MCF 10A (cell line): ENCODE measurements at regions not wholly inside any gene's neighbourhood (a gene's known extent, or its start where the extent isn't known, plus 50 kb on each side); places are given as distances from the start of the nearest gene placed in this dataset.

ENCODE experiments used
- BruUV-seq: library from RNA; stranded (reverse); fragments of 400-500 nt; replicated peaks from 2 replicates; lab custom pipeline; 2021; lab: Mats Ljungman, UMichigan
- CTCF ChIA-PET: fragments of 300-600 bp; sonication (Branson Sonifier 250); formaldehyde crosslinking; extraction: SDS; loops from one replicate; lab custom pipeline; 2021; ENCODE audit warnings: antibody characterized with exemption, inconsistent platforms; lab: Yijun Ruan, JAX
- POLR2A ChIA-PET: fragments of 300-600, 350-650 bp; sonication (Branson Sonifier 250); formaldehyde crosslinking; extraction: SDS; loops from one replicate; lab custom pipeline; 2020; ENCODE audit warnings: antibody characterized with exemption, inconsistent platforms; lab: Yijun Ruan, JAX
- DNase-seq: peaks from one replicate; pipeline ENCODE4 v3.0.0-alpha.2; 2018; ENCODE audit not compliant: unreplicated experiment
- H3K27ac Mint-ChIP-seq: one replicate; pipeline ENCODE4 v1.8.0; 2022; ENCODE audit warnings: mild to moderate bottlenecking, low read depth, mixed read lengths; ENCODE audit not compliant: unreplicated experiment
- H3K27me3 Mint-ChIP-seq: one replicate; pipeline ENCODE4 v1.8.0; 2022; ENCODE audit warnings: mixed read lengths; ENCODE audit not compliant: insufficient read depth, unreplicated experiment
- H3K36me3 Mint-ChIP-seq: one replicate; pipeline ENCODE4 v1.8.0; 2022; ENCODE audit warnings: mild to moderate bottlenecking, moderate library complexity, mixed read lengths; ENCODE audit not compliant: insufficient read depth, unreplicated experiment
- H3K4me1 Mint-ChIP-seq: one replicate; pipeline ENCODE4 v1.8.0; 2022; ENCODE audit warnings: mixed read lengths; ENCODE audit not compliant: insufficient read depth, unreplicated experiment
- H3K4me3 Mint-ChIP-seq: one replicate; pipeline ENCODE4 v1.8.0; 2022; ENCODE audit warnings: mild to moderate bottlenecking, moderate library complexity, mixed read lengths; ENCODE audit not compliant: unreplicated experiment
- H3K9me3 Mint-ChIP-seq: one replicate; pipeline ENCODE4 v1.8.0; 2022; ENCODE audit warnings: mixed read lengths; ENCODE audit not compliant: unreplicated experiment
- CTCF ChIP-seq: fragments of 200-600 bp; IDR thresholded peaks from one replicate; pipeline ENCODE4 v1.8.0; 2022; ENCODE audit warnings: antibody characterized with exemption, mild to moderate bottlenecking; ENCODE audit not compliant: unreplicated experiment
- intact Hi-C: fragments of 100-400 bp; cut with micrococcal nuclease; formaldehyde crosslinking; loops from 2 replicates; pipeline ENCODE4 v1.14.1; 2022

- no peaks in the 10 kb centered on the region for H3K36me3 Mint-ChIP-seq
- CTCF ChIA-PET = interaction anchor here (0.8 to 1.4 kb wide), 2 partner anchors 12 to 20 kb away, joined by 3 to 5 read pairs; no protein-coding TSS in a partner anchor
- no peaks in the 10 kb centered on the region for H3K27me3 Mint-ChIP-seq
- no peaks in the 10 kb centered on the region for H3K4me1 Mint-ChIP-seq
- POLR2A ChIA-PET = no interaction called here
- TF ChIP-seq CTCF = no peak
- DNase-seq = no peak
- H3K9me3 Mint-ChIP-seq = peaks cover 13% of the 10 kb centered on the region
- H3K27ac Mint-ChIP-seq = no peak overlapping the region
- H3K4me3 Mint-ChIP-seq = no peak overlapping the region
- intact Hi-C loops = no loop called here
- no TSS peak for BruUV-seq
These were observed 91.9 kb upstream of the GHITM start for GRCh38 chr10:84047258-84048010.

GRCh38 chr10:84049645-84050011 is 89.7 kb upstream of the GHITM start:
- CTCF ChIA-PET = interaction anchor here (1.1 kb wide), 1 partner anchor 11 kb away, joined by 5 read pairs; no protein-coding TSS in a partner anchor
- Mint-ChIP-seq H3K9me3 (peaks cover 13% of the 10 kb centered on the region), H3K4me3 (no peak overlapping the region), H3K36me3 (no peaks in the 10 kb centered on the region), H3K4me1 (no peaks in the 10 kb centered on the region), H3K27ac (no peak overlapping the region), H3K27me3 (no peaks in the 10 kb centered on the region)
- BruUV-seq = no TSS peak
- TF ChIP-seq CTCF = no peak
- no peak for DNase-seq
- POLR2A ChIA-PET = no interaction called here
- intact Hi-C loops = loop anchor here (10.0 kb wide), 1 partner anchor 155 kb away; no protein-coding TSS in a partner anchor

- Mint-ChIP-seq H3K27ac (no peak overlapping the region), H3K4me3 (no peak overlapping the region), H3K9me3 (peaks cover 13% of the 10 kb centered on the region), H3K4me1 (no peaks in the 10 kb centered on the region), H3K36me3 (no peaks in the 10 kb centered on the region), H3K27me3 (no peaks in the 10 kb centered on the region)
- DNase-seq = no peak
- ChIA-PET POLR2A (no interaction called here), CTCF (interaction anchor here (0.7 kb wide), 1 partner anchor 1201 kb away, joined by 3 read pairs; no protein-coding TSS in a partner anchor)
- BruUV-seq = no TSS peak
- intact Hi-C loops = loop anchor here (10.0 kb wide), 1 partner anchor 151 kb away; no protein-coding TSS in a partner anchor
- TF ChIP-seq CTCF = no peak
These were observed 85.7 kb upstream of the GHITM start for GRCh38 chr10:84053626-84054025.

- no TSS peak for BruUV-seq
- ChIA-PET CTCF (interaction anchor here (0.5 to 0.7 kb wide), 3 partner anchors 223 to 1034 kb away, joined by 4 to 5 read pairs (median 4); no protein-coding TSS in a partner anchor), POLR2A (no interaction called here)
- no peaks in the 10 kb centered on the region for H3K36me3 Mint-ChIP-seq
- TF ChIP-seq CTCF = no peak
- intact Hi-C loops = loop anchor here (10.0 kb wide), 1 partner anchor 150 kb away; no protein-coding TSS in a partner anchor
- DNase-seq = no peak
- H3K9me3 Mint-ChIP-seq = peaks cover 6% of the 10 kb centered on the region
- H3K4me3 Mint-ChIP-seq = no peak overlapping the region
- no peaks in the 10 kb centered on the region for H3K27me3 Mint-ChIP-seq
- no peaks in the 10 kb centered on the region for H3K4me1 Mint-ChIP-seq
- no peak overlapping the region for H3K27ac Mint-ChIP-seq
These were observed 84.6 kb upstream of the GHITM start for GRCh38 chr10:84054743-84055142.
